Activated T-helper 17 cell treated with anti-CD3 and anti-CD28 coated beads, Interleukin-2, amount 50 U/mL, for 72 hours (primary cell): ENCODE measurements at regions not wholly inside any gene's neighbourhood (a gene's known extent, or its start where the extent isn't known, plus 50 kb on each side); places are given as distances from the start of the nearest gene placed in this dataset.

Source experiments
- ATAC-seq: fragments of 150-1000 bp; cut with Tn5 transposase; replicated peaks from 2 replicates; pipeline ENCODE4 v1.10.0; 2021; ENCODE audit warnings: mild to moderate bottlenecking, moderate library complexity
- H3K27ac Mint-ChIP-seq: one replicate; pipeline ENCODE4 v1.8.0; 2022; ENCODE audit warnings: mixed read lengths
- H3K27me3 Mint-ChIP-seq: one replicate; pipeline ENCODE4 v1.8.0; 2022; ENCODE audit warnings: mixed read lengths
- H3K36me3 Mint-ChIP-seq: one replicate; pipeline ENCODE4 v1.8.0; 2022; ENCODE audit warnings: low read depth, mild to moderate bottlenecking, mixed read lengths
- H3K4me1 Mint-ChIP-seq: one replicate; pipeline ENCODE4 v1.8.0; 2022; ENCODE audit warnings: mixed read lengths
- H3K4me3 Mint-ChIP-seq: one replicate; pipeline ENCODE4 v1.8.0; 2022; ENCODE audit warnings: mild to moderate bottlenecking, mixed read lengths
- H3K9me3 Mint-ChIP-seq: one replicate; pipeline ENCODE4 v1.8.0; 2022; ENCODE audit warnings: mixed read lengths

- no peaks in the 10 kb centered on the region for H3K9me3 Mint-ChIP-seq
- ATAC-seq: no peak
- H3K4me1 Mint-ChIP-seq: no peaks in the 10 kb centered on the region
- peaks cover 25% of the 10 kb centered on the region for H3K27me3 Mint-ChIP-seq
- H3K27ac Mint-ChIP-seq: no peak overlapping the region
- no peaks in the 10 kb centered on the region for H3K36me3 Mint-ChIP-seq
- H3K4me3 Mint-ChIP-seq: no peak overlapping the region
These were observed 274.9 kb upstream of the NR5A2 start for GRCh38 chr1:199752688-199753027.

- Mint-ChIP-seq H3K9me3 (no peaks in the 10 kb centered on the region), H3K4me1 (no peaks in the 10 kb centered on the region), H3K4me3 (no peak overlapping the region), H3K27ac (no peak overlapping the region), H3K27me3 (peaks cover 25% of the 10 kb centered on the region), H3K36me3 (no peaks in the 10 kb centered on the region)
- ATAC-seq: no peak
These were observed 274.0 kb upstream of the NR5A2 start for GRCh38 chr1:199753513-199753912.

GRCh38 chr1:199756066-199756465 is 271.4 kb upstream of the NR5A2 start:
- ATAC-seq: no peak
- H3K4me1 Mint-ChIP-seq: no peaks in the 10 kb centered on the region

GRCh38 chr1:199758626-199759255 is 268.8 kb upstream of the NR5A2 start:
- no peak overlapping the region for H3K4me3 Mint-ChIP-seq
- no peaks in the 10 kb centered on the region for H3K9me3 Mint-ChIP-seq
- H3K27me3 Mint-ChIP-seq: peaks cover 32% of the 10 kb centered on the region
- no peaks in the 10 kb centered on the region for H3K4me1 Mint-ChIP-seq
- H3K27ac Mint-ChIP-seq: no peak overlapping the region
- ATAC-seq: no peak
- no peaks in the 10 kb centered on the region for H3K36me3 Mint-ChIP-seq

More at GRCh38 chr1:199756066-199756465, 271.4 kb upstream of the NR5A2 start:
- H3K9me3 Mint-ChIP-seq: no peaks in the 10 kb centered on the region
- peaks cover 32% of the 10 kb centered on the region for H3K27me3 Mint-ChIP-seq
- no peak overlapping the region for H3K27ac Mint-ChIP-seq
- no peaks in the 10 kb centered on the region for H3K36me3 Mint-ChIP-seq
- H3K4me3 Mint-ChIP-seq: no peak overlapping the region

- no peak for ATAC-seq
- Mint-ChIP-seq H3K9me3 (no peaks in the 10 kb centered on the region), H3K27ac (no peak overlapping the region), H3K36me3 (no peaks in the 10 kb centered on the region), H3K4me1 (no peaks in the 10 kb centered on the region), H3K27me3 (peaks cover 30% of the 10 kb centered on the region), H3K4me3 (no peak overlapping the region)
These were observed 268.2 kb upstream of the NR5A2 start for GRCh38 chr1:199759268-199759730.

- H3K4me3 Mint-ChIP-seq: no peak overlapping the region
- no peaks in the 10 kb centered on the region for H3K4me1 Mint-ChIP-seq
- no peaks in the 10 kb centered on the region for H3K36me3 Mint-ChIP-seq
- peaks cover 17% of the 10 kb centered on the region for H3K27me3 Mint-ChIP-seq
- no peak for ATAC-seq
- peaks cover 10% of the 10 kb centered on the region for H3K9me3 Mint-ChIP-seq
- no peak overlapping the region for H3K27ac Mint-ChIP-seq
These were observed 264.9 kb upstream of the NR5A2 start for GRCh38 chr1:199762572-199762971.

- Mint-ChIP-seq H3K36me3 (no peaks in the 10 kb centered on the region), H3K9me3 (peaks cover 10% of the 10 kb centered on the region), H3K27ac (no peak overlapping the region), H3K4me3 (no peak overlapping the region), H3K4me1 (no peaks in the 10 kb centered on the region), H3K27me3 (peaks cover 10% of the 10 kb centered on the region)
- no peak for ATAC-seq
These were observed 261.2 kb upstream of the NR5A2 start for GRCh38 chr1:199766218-199766792.

GRCh38 chr1:199767700-199768099 is 259.8 kb upstream of the NR5A2 start:
- Mint-ChIP-seq H3K27me3 (peaks cover 9% of the 10 kb centered on the region), H3K4me1 (no peaks in the 10 kb centered on the region), H3K9me3 (peaks cover 10% of the 10 kb centered on the region), H3K27ac (no peak overlapping the region), H3K36me3 (no peaks in the 10 kb centered on the region), H3K4me3 (no peak overlapping the region)
- no peak for ATAC-seq

GRCh38 chr1:199774433-199775089 is 252.9 kb upstream of the NR5A2 start:
- H3K4me3 Mint-ChIP-seq: no peak overlapping the region
- peaks cover 28% of the 10 kb centered on the region for H3K27me3 Mint-ChIP-seq
- ATAC-seq: no peak
- peaks cover 3% of the 10 kb centered on the region for H3K9me3 Mint-ChIP-seq
- H3K27ac Mint-ChIP-seq: no peak overlapping the region
- no peaks in the 10 kb centered on the region for H3K4me1 Mint-ChIP-seq
- H3K36me3 Mint-ChIP-seq: no peaks in the 10 kb centered on the region

- Mint-ChIP-seq H3K36me3 (no peaks in the 10 kb centered on the region), H3K27ac (no peak overlapping the region), H3K27me3 (peaks cover 24% of the 10 kb centered on the region), H3K9me3 (peaks cover 3% of the 10 kb centered on the region), H3K4me1 (no peaks in the 10 kb centered on the region), H3K4me3 (no peak overlapping the region)
- ATAC-seq: no peak
These were observed 250.6 kb upstream of the NR5A2 start for GRCh38 chr1:199776768-199777497.

GRCh38 chr1:199778324-199778955 is 249.1 kb upstream of the NR5A2 start:
- Mint-ChIP-seq H3K4me3 (no peak overlapping the region), H3K9me3 (peaks cover 3% of the 10 kb centered on the region)
- no peak for ATAC-seq

GRCh38 chr1:199780091-199780490 is 247.4 kb upstream of the NR5A2 start:
- H3K4me1 Mint-ChIP-seq: no peaks in the 10 kb centered on the region
- no peaks in the 10 kb centered on the region for H3K9me3 Mint-ChIP-seq
- H3K36me3 Mint-ChIP-seq: no peaks in the 10 kb centered on the region
- ATAC-seq: no peak
- H3K4me3 Mint-ChIP-seq: no peak overlapping the region
- H3K27me3 Mint-ChIP-seq: peaks cover 17% of the 10 kb centered on the region
- H3K27ac Mint-ChIP-seq: no peak overlapping the region

More at GRCh38 chr1:199778324-199778955, 249.1 kb upstream of the NR5A2 start:
- no peaks in the 10 kb centered on the region for H3K4me1 Mint-ChIP-seq
- H3K27ac Mint-ChIP-seq: no peak overlapping the region
- H3K27me3 Mint-ChIP-seq: peaks cover 22% of the 10 kb centered on the region
- no peaks in the 10 kb centered on the region for H3K36me3 Mint-ChIP-seq

- Mint-ChIP-seq H3K36me3 (no peaks in the 10 kb centered on the region), H3K27me3 (peaks cover 17% of the 10 kb centered on the region), H3K4me3 (no peak overlapping the region), H3K27ac (no peak overlapping the region), H3K9me3 (no peaks in the 10 kb centered on the region), H3K4me1 (no peaks in the 10 kb centered on the region)
- no peak for ATAC-seq
These were observed 246.4 kb upstream of the NR5A2 start for GRCh38 chr1:199780948-199781670.
